GM12892 (cell line): ENCODE measurements at regions not wholly inside any gene's neighbourhood (a gene's known extent, or its start where the extent isn't known, plus 50 kb on each side); places are given as distances from the start of the nearest gene placed in this dataset.

Experiments used
- POLR2A ChIP-seq: IDR thresholded peaks from 2 replicates; pipeline ENCODE4 v1.6.1; 2011; ENCODE audit warnings: low read depth, low read length, control low read depth
- POLR2AphosphoS5 ChIP-seq: IDR thresholded peaks from 2 replicates; pipeline ENCODE4 v1.6.1; 2011; ENCODE audit warnings: low read depth, low read length, control low read depth

GRCh38 chr6:4295783-4296155, 160.4 kb upstream of the ECI2 start:
- TF ChIP-seq POLR2AphosphoS5 (no peak), POLR2A (no peak)
